ENCODE measurements at regions not wholly inside any gene's neighbourhood (a gene's known extent, or its start where the extent isn't known, plus 50 kb on each side); places are given as distances from the start of the nearest gene placed in this dataset.

DNA sequence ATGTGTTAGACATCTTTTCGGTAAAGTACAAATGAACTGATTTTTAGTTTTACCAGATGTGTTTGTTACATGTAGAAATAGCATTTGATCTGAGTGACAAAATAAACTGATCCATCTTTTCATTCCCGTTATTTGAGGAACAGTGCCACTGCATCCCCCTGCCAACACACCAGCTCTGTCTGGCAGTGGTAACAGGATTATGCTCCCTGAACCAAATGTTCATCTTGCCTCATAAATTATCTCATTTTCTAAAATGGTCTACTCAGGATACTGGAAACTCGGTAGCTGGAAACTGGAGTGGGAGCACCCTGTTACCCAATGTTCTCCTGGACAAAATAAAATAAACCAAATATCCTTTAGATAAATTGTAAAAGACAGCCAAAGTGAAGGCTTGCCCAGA lies 171.6 kb downstream of the FAT4 start:
- no peaks in the 10 kb centered on the region for H3F3A ChIP-seq (ENCODE audit: insufficient read depth, low read length)
- H2AFZ ChIP-seq (ENCODE audit: low read length): no peak overlapping the region
- TF ChIP-seq EZH2phosphoT487 (IDR thresholded peaks at IDR 0.05; ENCODE audit: low read length): no peak
- TF ChIP-seq, protein P1, sequence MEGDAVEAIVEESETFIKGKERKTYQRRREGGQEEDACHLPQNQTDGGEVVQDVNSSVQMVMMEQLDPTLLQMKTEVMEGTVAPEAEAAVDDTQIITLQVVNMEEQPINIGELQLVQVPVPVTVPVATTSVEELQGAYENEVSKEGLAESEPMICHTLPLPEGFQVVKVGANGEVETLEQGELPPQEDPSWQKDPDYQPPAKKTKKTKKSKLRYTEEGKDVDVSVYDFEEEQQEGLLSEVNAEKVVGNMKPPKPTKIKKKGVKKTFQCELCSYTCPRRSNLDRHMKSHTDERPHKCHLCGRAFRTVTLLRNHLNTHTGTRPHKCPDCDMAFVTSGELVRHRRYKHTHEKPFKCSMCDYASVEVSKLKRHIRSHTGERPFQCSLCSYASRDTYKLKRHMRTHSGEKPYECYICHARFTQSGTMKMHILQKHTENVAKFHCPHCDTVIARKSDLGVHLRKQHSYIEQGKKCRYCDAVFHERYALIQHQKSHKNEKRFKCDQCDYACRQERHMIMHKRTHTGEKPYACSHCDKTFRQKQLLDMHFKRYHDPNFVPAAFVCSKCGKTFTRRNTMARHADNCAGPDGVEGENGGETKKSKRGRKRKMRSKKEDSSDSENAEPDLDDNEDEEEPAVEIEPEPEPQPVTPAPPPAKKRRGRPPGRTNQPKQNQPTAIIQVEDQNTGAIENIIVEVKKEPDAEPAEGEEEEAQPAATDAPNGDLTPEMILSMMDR (IDR thresholded peaks at IDR 0.05; ENCODE audit: low read length): no peak
- no peak for TF ChIP-seq EZH2 (optimal IDR thresholded peaks at IDR 0.05; ENCODE audit: low read depth, low read length)
- no peaks in the 10 kb centered on the region for H3K9me2 ChIP-seq (replicated peaks; ENCODE audit: insufficient read depth, low read length)
- no peak for DNase-seq
- no peaks in the 10 kb centered on the region for H3K36me3 ChIP-seq (replicated peaks; ENCODE audit: insufficient read depth, low read length)
- H3K4me2 ChIP-seq (ENCODE audit: low read depth, low read length): no peak overlapping the region
- H3K4me3 ChIP-seq (ENCODE audit: low read length): no peak overlapping the region
- no peaks in the 10 kb centered on the region for H4K20me1 ChIP-seq (ENCODE audit: insufficient read depth, low read length)
- no peaks in the 10 kb centered on the region for H3K9me3 ChIP-seq (replicated peaks; ENCODE audit: insufficient read depth, low read length)
- no peaks in the 10 kb centered on the region for H3K79me2 ChIP-seq (ENCODE audit: low read length)
- H3K27ac ChIP-seq (ENCODE audit: low read length): no peak overlapping the region
- no peak overlapping the region for H3K9ac ChIP-seq (ENCODE audit: low read length)
- no peaks in the 10 kb centered on the region for H3K4me1 ChIP-seq (ENCODE audit: low read length)
- H3K27me3 ChIP-seq (replicated peaks; ENCODE audit: insufficient read depth, low read length): no peaks in the 10 kb centered on the region

- no peaks in the 10 kb centered on the region for H3K79me2 ChIP-seq (ENCODE audit: low read length)
- no peaks in the 10 kb centered on the region for H4K20me1 ChIP-seq (ENCODE audit: insufficient read depth, low read length)
- no peaks in the 10 kb centered on the region for H3K4me1 ChIP-seq (ENCODE audit: low read length)
- no peak overlapping the region for H3K27ac ChIP-seq (ENCODE audit: low read length)
- no peak overlapping the region for H3K4me3 ChIP-seq (ENCODE audit: low read length)
- H3K9me2 ChIP-seq (replicated peaks; ENCODE audit: insufficient read depth, low read length): no peaks in the 10 kb centered on the region
- no peak overlapping the region for H3K9ac ChIP-seq (ENCODE audit: low read length)
- no peaks in the 10 kb centered on the region for H3K9me3 ChIP-seq (replicated peaks; ENCODE audit: insufficient read depth, low read length)
- TF ChIP-seq, protein P1 (IDR thresholded peaks at IDR 0.05; ENCODE audit: low read length): no peak
- TF ChIP-seq EZH2phosphoT487 (IDR thresholded peaks at IDR 0.05; ENCODE audit: low read length) (no peak), EZH2 (optimal IDR thresholded peaks at IDR 0.05; ENCODE audit: low read depth, low read length) (no peak)
- H3K4me2 ChIP-seq (ENCODE audit: low read depth, low read length): no peak overlapping the region
- no peaks in the 10 kb centered on the region for H3K36me3 ChIP-seq (replicated peaks; ENCODE audit: insufficient read depth, low read length)
- no peak overlapping the region for H2AFZ ChIP-seq (ENCODE audit: low read length)
- DNase-seq: no peak
- H3K27me3 ChIP-seq (replicated peaks; ENCODE audit: insufficient read depth, low read length): no peaks in the 10 kb centered on the region
- H3F3A ChIP-seq (ENCODE audit: insufficient read depth, low read length): no peaks in the 10 kb centered on the region
These were observed 175.4 kb downstream of the FAT4 start for GRCh38 chr4:125489952-125490690.

DNA sequence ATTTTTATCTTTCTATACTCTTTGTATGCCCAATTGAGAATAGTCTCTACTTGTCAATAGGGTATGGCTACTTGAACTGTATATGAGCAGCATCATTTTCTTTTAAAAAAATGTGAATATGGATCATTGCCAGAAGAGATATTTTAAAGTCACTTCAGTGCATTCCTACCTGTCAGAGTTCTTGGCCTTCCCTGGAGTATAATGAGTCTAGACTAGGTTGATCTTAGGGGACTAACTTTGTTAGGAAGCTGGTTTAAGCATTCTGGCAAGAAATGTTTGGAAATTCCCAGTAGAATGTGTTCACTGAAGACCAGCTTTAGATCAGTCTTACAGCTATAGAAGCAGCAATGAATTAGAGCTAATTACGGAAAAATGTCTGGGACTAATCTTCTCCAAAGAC lies 178.2 kb downstream of the FAT4 start:
- Histone ChIP-seq H4K20me1 (ENCODE audit: insufficient read depth, low read length) (no peaks in the 10 kb centered on the region), H3K4me3 (ENCODE audit: low read length) (no peak overlapping the region), H3K9ac (ENCODE audit: low read length) (no peak overlapping the region), H2AFZ (ENCODE audit: low read length) (no peak overlapping the region), H3K4me2 (ENCODE audit: low read depth, low read length) (no peak overlapping the region), H3K27ac (ENCODE audit: low read length) (no peak overlapping the region), H3K4me1 (ENCODE audit: low read length) (no peaks in the 10 kb centered on the region), H3K9me3 (replicated peaks; ENCODE audit: insufficient read depth, low read length) (no peaks in the 10 kb centered on the region), H3F3A (ENCODE audit: insufficient read depth, low read length) (no peaks in the 10 kb centered on the region), H3K79me2 (ENCODE audit: low read length) (no peaks in the 10 kb centered on the region), H3K27me3 (replicated peaks; ENCODE audit: insufficient read depth, low read length) (no peaks in the 10 kb centered on the region), H3K36me3 (replicated peaks; ENCODE audit: insufficient read depth, low read length) (no peaks in the 10 kb centered on the region), H3K9me2 (replicated peaks; ENCODE audit: insufficient read depth, low read length) (no peaks in the 10 kb centered on the region)
- no peak for TF ChIP-seq EZH2 (optimal IDR thresholded peaks at IDR 0.05; ENCODE audit: low read depth, low read length)
- TF ChIP-seq, protein P1 (IDR thresholded peaks at IDR 0.05; ENCODE audit: low read length): no peak
- TF ChIP-seq EZH2phosphoT487 (IDR thresholded peaks at IDR 0.05; ENCODE audit: low read length): no peak
- DNase-seq: no peak
